SK-N-SH treated with all-trans-retinoic acid at 6 μM for 48 hours (cell line): ENCODE measurements at regions not wholly inside any gene's neighbourhood (a gene's known extent, or its start where the extent isn't known, plus 50 kb on each side); places are given as distances from the start of the nearest gene placed in this dataset.

Source experiments
- BACH2 ChIP-seq: fragments of 250-450 bp; sonication (Bioruptor Pico); IDR thresholded peaks from 2 replicates; pipeline ENCODE4 v1.9.0; 2021; ENCODE audit warnings: mild to moderate bottlenecking, borderline replicate concordance
- CSDC2 ChIP-seq: fragments of 250-450 bp; sonication (Bioruptor Pico); IDR thresholded peaks from 2 replicates; pipeline ENCODE4 v1.5.0; 2020; ENCODE audit warnings: mild to moderate bottlenecking, moderate library complexity
- PATZ1 ChIP-seq: fragments of 250-450 bp; sonication (Bioruptor Pico); IDR thresholded peaks from 2 replicates; pipeline ENCODE4 v1.8.0; 2020; ENCODE audit warnings: mild to moderate bottlenecking, moderate library complexity, borderline replicate concordance
- POU6F1 ChIP-seq: fragments of 250-450 bp; sonication (Bioruptor Pico); IDR thresholded peaks from 2 replicates; pipeline ENCODE4 v1.8.0; 2021; ENCODE audit warnings: low read depth, mild to moderate bottlenecking, moderate library complexity, borderline replicate concordance
- PPARA ChIP-seq: fragments of 250-450 bp; sonication (Bioruptor Pico); IDR thresholded peaks from 2 replicates; pipeline ENCODE4 v1.5.0; 2020; ENCODE audit warnings: mild to moderate bottlenecking, borderline replicate concordance
- RARB ChIP-seq: fragments of 250-450 bp; sonication (Bioruptor Pico); IDR thresholded peaks from 2 replicates; pipeline ENCODE4 v1.8.0; 2021; ENCODE audit warnings: mild to moderate bottlenecking, moderate library complexity
- SNAI2 ChIP-seq: fragments of 250-450 bp; sonication (Bioruptor Pico); IDR thresholded peaks from 2 replicates; pipeline ENCODE4 v1.5.0; 2020; ENCODE audit warnings: mild to moderate bottlenecking, moderate library complexity
- ZC3H10 ChIP-seq: fragments of 250-450 bp; sonication (Bioruptor Pico); IDR thresholded peaks from 2 replicates; pipeline ENCODE4 v1.5.1; 2021; ENCODE audit warnings: mild to moderate bottlenecking, moderate library complexity
- ZFP30 ChIP-seq: fragments of 450-650 bp; formaldehyde crosslinking; IDR thresholded peaks from 2 replicates; pipeline ENCODE4 v1.5.0; 2022; ENCODE audit warnings: mild to moderate bottlenecking, moderate library complexity
- ZNF8 ChIP-seq: fragments of 450-650 bp; formaldehyde crosslinking; IDR thresholded peaks from 2 replicates; pipeline ENCODE4 v1.5.0; 2020; ENCODE audit warnings: mild to moderate bottlenecking, moderate library complexity
- TF ChIP-seq, protein P1 (sequence below): fragments of 250-450 bp; sonication (Bioruptor Pico); IDR thresholded peaks from 2 replicates; pipeline ENCODE4 v1.5.1; 2021; ENCODE audit warnings: mild to moderate bottlenecking, moderate library complexity
- TF ChIP-seq, protein P2 (sequence below): fragments of 250-450 bp; sonication (Bioruptor Pico); IDR thresholded peaks from 2 replicates; pipeline ENCODE4 v1.5.0; 2020; ENCODE audit warnings: mild to moderate bottlenecking, moderate library complexity

GRCh38 chr5:57332361-57332760 is 150.2 kb downstream of the ACTBL2 start:
- TF ChIP-seq, protein P1, sequence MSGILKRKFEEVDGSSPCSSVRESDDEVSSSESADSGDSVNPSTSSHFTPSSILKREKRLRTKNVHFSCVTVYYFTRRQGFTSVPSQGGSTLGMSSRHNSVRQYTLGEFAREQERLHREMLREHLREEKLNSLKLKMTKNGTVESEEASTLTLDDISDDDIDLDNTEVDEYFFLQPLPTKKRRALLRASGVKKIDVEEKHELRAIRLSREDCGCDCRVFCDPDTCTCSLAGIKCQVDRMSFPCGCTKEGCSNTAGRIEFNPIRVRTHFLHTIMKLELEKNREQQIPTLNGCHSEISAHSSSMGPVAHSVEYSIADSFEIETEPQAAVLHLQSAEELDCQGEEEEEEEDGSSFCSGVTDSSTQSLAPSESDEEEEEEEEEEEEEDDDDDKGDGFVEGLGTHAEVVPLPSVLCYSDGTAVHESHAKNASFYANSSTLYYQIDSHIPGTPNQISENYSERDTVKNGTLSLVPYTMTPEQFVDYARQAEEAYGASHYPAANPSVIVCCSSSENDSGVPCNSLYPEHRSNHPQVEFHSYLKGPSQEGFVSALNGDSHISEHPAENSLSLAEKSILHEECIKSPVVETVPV (CRISPR knock-in tag), result no peak
- TF ChIP-seq RARB, result no peak
- TF ChIP-seq CSDC2, result no peak
- TF ChIP-seq, protein P2, sequence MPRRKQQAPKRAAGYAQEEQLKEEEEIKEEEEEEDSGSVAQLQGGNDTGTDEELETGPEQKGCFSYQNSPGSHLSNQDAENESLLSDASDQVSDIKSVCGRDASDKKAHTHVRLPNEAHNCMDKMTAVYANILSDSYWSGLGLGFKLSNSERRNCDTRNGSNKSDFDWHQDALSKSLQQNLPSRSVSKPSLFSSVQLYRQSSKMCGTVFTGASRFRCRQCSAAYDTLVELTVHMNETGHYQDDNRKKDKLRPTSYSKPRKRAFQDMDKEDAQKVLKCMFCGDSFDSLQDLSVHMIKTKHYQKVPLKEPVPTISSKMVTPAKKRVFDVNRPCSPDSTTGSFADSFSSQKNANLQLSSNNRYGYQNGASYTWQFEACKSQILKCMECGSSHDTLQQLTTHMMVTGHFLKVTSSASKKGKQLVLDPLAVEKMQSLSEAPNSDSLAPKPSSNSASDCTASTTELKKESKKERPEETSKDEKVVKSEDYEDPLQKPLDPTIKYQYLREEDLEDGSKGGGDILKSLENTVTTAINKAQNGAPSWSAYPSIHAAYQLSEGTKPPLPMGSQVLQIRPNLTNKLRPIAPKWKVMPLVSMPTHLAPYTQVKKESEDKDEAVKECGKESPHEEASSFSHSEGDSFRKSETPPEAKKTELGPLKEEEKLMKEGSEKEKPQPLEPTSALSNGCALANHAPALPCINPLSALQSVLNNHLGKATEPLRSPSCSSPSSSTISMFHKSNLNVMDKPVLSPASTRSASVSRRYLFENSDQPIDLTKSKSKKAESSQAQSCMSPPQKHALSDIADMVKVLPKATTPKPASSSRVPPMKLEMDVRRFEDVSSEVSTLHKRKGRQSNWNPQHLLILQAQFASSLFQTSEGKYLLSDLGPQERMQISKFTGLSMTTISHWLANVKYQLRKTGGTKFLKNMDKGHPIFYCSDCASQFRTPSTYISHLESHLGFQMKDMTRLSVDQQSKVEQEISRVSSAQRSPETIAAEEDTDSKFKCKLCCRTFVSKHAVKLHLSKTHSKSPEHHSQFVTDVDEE (CRISPR knock-in tag), result no peak
- TF ChIP-seq ZFP30 (CRISPR knock-in tag), result no peak
- TF ChIP-seq POU6F1 (CRISPR knock-in tag), result no peak
- TF ChIP-seq PPARA (CRISPR knock-in tag), result no peak
- TF ChIP-seq ZNF8 (CRISPR knock-in tag), result no peak
- no peak for TF ChIP-seq BACH2 (CRISPR knock-in tag)
- no peak for TF ChIP-seq ZC3H10 (CRISPR knock-in tag)
- TF ChIP-seq PATZ1 (CRISPR knock-in tag), result no peak
- TF ChIP-seq SNAI2, result no peak
